Cerebellar nuclear complex (tissue), 1 donor: ENCODE measurements at regions not wholly inside any gene's neighbourhood (a gene's known extent, or its start where the extent isn't known, plus 50 kb on each side); places are given as distances from the start of the nearest gene placed in this dataset.
"Not testable (repeated sequence)": the region's sequence is repeated elsewhere in the genome, so short reads cannot be mapped to it uniquely, and the experiment has no call there.

Experiments used
- DNase-seq, 2 experiments: peaks; one replicate each; lab custom pipeline; 2025; lab: John Stamatoyannopoulos, UW

DNA sequence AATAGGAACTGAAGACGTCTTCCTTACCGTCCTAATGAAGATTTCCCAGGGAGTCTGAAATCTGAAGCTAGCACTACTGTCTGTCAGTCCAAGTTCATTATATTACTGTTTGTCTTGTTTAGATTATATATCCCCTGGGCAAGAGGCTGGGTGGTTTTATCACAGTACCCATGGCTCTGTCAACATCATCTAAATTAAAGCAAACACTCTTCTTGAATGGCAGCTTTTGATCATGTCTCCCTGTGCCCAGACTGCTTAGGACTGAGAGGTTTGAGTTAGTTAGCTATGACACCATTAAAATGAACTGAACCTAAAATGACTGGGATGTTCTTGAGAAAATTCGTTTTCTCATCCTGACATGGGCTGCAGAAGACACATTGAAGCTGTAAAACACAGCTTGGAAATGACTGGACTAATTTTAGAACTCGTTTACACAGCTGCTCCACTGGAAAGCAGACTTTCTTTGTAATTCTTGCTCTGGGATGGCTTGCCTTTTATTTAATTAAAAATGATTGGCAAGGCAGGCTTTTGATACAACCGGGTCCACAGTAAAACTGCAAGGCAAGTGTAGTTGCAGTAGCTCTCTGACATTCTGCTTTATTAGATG, 243.5 kb downstream of the MFSD1 start:
- no peak for DNase-seq

DNA sequence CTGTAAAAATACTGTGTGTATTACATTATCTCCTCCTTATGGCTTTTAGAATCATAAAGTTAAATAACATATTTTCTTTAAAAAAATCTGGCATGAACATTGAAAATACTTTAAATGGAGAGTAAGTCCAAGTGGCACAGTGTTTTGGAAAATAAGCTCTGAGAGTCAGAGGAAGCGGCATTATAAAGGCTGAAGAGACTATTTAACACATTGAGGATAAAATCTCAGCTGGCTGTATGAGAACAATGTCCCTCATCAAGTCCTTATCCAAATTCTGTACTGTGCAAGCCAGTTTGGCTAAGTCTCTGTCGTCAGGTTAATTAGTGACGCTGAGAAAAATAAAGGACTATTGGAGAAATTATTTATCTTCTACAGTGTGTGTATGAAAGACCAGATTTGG, 245.5 kb downstream of the MFSD1 start:
- DNase-seq: no peak

DNA sequence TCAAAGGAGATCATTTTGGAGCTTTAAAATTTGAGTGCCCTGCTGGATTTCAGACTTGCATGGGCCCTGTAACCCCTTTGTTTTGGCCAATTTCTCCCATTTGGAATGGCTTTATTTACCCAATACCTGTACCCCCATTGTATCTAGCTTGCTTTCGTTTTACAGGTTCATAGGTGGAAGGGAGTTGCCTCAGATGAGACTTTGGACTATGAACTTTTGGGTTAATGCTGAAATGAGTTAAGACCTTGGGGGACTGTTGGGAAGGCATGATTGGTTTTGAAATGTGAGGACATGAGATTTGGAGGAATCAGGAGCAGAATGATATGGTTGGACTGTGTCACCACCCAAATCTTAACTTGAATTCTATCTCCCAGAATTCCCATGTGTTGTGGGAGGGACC, 250.6 kb downstream of the MFSD1 start:
- DNase-seq: not testable (repeated sequence)

DNA sequence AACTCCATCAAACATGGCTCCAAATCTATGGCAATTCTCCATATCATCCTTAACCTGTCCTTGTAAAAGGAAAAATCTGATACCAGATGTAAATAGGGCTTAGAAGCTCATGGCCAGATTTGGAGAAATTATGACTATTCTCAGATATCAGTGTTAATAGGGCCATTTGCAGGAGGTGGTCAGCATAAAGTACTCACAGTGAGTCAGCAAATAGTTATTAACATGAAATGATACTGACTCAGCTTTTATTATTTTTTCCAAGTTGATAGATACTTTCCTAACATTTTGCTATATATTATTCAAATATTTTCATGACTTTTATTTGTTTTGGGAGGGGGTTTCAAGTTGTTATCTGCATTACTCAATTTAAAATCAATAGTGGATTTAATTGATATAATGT, 255.8 kb downstream of the MFSD1 start:
- no peak for DNase-seq

DNA sequence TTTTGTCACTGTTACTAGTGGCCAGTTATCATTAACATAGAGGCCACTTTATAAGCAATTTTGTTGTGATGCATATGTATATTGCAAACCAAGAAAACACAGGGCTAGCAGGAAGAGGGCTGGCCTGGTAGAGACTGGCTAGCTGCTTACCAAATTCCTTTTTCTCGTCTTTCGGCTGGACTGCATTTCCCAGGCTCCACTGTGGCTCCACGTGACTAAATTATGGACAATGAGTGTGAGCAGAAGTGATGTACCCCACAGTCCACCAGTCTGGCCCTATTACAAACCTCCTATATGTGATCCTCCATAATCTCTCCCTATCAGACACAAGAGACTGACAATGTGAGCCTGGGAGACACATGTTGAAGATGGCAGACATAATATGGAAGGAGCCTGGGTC, 257.0 kb downstream of the MFSD1 start:
- DNase-seq: no peak

DNA sequence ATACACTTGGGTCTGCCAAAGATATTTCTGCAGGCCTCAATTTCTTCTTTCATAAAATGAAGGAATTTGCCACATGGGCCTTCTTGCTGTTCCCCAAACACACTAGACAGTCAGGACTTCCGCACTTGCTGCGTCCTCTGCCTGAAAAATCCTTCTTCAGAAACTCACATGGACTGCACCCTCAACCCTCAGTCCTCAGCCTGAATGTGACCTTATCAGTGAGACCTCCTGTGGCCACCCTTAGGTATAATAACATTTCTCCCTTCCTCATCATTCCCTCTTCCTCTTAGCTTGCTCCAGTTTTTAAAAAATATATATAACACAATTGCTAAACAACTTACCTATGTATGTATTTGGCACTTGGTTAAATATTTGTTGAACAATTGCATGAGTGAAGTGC, 257.5 kb downstream of the MFSD1 start:
- DNase-seq: no peak

DNA sequence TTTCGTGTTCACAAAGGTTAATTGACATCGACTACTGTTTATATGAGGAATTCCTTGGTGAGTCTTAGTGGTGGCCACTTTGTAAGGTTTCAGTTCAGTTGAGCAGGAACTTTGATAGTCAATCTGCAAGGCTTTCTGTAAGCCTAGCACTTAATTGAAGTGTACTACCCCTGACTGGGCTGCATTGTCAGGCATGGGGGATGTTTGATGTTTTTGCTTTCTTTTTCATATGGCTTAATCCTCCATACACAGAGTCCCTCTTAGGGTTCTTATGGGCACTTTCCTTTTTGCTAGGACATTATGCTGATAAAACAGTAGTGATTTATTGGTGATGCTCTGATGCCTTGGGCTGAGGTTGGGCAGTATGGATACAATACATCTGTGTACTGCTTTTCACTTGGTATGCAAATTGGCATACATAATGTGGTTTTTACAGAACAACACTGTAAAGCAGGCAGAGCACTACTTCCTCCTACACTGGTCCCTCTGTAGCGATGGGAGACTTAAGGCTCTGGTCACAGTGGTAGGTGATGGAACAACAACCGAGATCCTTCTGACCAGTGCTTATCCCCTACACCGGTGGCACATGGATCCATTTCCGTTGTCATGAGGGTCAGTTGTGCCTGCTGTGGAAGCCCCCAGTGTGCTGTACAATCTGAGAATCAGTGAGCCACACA, 261.0 kb downstream of the MFSD1 start:
- DNase-seq: no peak

DNA sequence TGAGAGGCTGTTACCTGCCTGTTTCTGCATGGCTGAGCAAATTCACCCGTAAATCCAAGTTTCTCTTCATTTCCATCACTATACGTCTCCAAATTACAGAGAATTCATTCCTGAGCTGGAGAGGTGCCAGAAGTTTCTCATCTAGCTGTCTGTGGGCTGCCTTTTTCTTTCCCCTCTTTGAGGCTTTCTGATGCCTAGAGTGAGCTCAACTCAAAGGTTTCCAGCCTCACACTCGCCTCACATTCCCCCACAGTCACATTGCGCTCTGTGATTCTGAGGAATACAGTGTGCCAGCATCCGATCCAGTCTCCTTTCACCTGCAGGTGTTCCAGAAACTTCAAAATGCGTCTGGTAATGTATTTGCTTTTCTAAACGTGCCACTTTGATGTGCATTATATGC, 267.2 kb downstream of the MFSD1 start, which contains the start of gene IQCJ:
Gene IQCJ, plus strand, starts transcription at position 229 of the 400 bp plus-strand sequence.
- no peak for DNase-seq

DNA sequence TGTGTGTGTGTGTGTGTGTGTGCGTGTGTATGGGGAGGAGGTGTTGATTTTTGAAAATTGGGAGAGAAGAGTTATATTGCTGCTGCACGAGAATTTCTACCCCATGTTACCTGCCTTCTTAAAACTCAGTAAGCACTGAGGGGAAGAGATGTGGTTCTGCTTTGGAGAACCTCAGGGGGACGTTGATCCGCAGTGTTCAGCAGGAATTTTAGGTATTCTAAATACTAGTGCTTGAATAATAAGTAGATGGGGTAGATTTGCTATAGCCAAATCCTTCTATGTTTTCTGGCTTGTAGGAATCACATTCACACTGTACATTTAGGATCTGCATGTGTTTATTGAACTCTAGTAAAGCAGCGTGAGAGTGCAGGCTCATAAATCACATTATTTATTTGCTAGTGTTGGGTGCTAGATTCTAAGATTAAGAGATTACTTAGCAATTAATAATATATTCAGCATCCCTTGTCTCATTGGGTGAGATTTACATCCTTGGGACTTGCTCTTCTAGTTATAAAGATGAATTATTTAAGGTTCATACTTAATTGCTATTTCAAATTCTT, 268.1 kb downstream of the MFSD1 start:
- DNase-seq: no peak

DNA sequence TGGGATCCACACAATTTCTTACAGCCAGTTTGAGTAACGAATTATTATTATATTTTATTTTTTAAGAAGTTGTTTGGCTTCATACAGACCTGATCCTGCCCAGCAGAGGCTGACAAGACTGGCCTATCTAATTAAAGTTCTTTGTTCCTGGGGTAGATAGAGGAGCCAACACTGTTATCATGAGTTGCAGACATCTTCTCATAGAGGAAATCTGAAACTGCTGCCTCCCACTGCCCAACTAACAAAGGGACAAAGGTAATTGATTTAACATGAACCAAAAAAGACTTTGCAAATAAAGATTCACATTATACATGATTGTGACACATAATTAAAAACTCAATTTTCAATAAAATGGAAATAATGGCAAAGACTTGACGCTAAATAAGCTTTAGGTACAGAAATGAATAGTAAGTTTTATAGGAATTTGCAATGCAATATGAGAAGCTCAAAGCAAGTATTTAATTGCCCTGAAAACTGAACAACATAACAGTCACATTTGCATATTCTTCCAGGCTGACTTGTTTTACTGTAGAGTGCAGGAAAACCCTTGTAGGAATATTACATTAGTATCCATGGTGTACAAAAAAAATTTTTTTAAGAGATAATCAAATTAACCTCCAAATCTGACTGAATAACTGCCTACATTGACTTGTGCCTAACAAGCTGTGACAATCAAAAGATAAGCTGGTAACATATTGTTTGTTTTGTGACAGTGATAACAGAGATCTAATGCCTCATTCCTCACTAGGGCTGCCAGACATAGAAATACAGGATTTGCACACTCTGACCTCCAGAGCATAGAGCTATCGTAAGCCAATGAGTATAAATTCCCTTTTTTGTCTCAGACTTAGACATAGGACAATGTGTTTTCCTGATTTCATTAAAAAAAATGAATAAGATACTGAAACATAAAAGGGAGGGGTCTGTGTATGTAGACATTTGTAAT, 273.2 kb downstream of the MFSD1 start:
- no peak for DNase-seq

DNA sequence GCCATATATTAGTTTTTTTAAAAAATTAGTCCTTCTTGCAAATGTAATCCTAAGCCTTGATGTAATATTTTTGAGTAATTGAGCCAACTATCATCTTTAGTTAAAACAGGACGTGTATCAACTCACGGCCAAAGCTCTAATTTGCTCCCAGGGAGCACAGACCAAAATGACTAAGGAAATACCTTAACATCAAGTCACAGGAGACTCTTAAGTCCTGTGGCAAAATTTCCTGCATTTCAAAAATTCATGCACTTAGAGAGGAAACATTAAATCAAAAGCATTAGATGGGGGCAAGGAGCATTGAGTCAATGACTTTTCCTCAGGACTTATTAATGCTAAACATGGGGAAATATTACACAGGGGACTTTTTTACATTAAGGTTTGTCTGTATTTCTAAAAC, 276.0 kb downstream of the MFSD1 start:
- DNase-seq: no peak

DNA sequence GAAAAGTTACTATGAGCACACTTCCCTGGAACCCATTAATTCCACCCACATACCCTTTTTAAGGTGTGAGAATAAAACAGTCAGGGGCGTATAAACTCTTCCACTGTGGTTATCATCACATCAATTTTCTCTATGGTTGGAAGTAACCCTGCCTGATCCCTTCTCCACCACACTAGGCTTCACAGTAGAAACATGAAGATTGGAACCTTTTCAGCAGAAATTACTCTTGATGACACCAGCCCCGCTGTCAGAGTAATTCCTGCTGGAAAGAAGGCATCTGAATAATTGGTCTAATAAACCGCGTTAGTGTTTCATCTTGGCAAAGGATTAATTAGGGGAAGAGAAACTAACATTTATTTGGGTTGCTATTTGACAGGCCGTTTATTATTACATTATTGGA, 278.4 kb downstream of the MFSD1 start:
- no peak for DNase-seq

DNA sequence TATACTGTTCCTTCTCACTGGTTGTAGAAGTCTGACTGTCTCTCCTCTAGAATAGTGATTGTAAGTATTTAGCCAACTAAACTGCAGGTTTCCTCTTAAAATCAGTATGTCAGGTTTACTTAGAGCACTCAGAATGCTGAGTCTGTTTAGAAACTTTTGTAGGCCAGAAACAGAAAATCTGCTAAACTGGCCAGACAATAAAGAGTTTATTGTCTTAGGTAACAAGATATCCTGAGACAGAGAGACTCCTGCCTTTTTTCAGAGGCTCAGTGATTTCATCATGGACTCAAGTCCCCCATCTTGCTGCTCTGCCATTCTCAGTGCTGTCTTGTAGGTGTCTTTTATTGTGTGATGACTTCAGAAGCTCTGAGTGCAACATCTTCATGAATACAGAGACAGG, 279.0 kb downstream of the MFSD1 start:
- DNase-seq: no peak

DNA sequence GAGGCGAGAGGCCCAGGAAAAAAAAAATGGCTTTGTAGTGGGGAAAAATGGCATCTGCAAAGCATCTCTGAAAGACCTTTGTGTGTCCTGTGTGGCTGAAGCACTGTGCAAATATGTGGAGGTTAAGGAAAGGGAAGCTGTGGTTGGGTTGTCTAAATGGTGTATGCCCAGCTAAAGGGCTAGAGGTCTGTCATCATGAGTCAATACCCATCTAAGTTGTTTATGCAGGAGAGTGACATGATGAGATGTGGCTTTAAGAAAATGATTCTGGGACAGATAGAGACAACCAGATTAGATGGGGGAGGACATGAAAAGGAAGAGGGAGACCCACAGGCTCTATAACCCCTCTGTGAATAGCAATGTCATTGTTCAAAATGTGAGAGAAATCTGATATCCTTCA, 280.7 kb downstream of the MFSD1 start:
- DNase-seq: no peak

DNA sequence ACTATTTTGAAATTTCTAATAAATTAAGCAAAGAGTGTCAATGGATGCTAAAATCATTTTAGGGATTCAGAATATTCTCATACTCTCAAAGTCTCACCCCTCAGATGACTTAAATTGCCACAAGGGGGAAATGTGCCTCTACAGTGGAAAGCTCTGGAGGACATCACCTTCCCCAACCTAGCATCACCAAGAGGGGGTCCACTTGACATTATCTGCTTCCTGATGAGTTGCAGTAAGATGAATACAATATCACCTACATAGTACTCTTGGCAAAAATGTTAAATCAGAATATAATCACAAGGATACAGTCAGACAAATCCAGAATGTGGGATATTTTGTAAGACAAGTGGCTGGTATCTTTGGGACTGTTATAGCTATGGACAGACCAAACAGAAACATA, 290.1 kb downstream of the MFSD1 start:
- no peak for DNase-seq

DNA sequence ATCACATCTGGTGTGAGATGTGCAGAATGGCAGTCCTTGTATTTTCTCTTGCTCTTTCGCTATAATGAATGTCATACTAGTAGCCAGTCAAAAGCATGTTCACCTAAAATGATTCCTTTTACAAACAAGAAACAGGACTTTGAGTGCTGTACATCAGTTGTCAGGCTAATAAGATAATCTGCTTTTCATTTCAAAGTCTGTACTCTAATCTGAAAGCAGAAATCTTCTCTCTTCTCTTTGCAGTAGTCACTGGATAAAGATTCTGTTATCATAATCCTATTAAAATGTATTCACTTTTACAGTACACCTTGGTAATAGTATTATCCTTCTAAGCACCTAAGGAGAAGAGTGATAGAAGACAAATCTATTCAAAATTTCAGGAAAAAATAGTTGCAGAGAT, 300.1 kb downstream of the MFSD1 start:
- DNase-seq: no peak

DNA sequence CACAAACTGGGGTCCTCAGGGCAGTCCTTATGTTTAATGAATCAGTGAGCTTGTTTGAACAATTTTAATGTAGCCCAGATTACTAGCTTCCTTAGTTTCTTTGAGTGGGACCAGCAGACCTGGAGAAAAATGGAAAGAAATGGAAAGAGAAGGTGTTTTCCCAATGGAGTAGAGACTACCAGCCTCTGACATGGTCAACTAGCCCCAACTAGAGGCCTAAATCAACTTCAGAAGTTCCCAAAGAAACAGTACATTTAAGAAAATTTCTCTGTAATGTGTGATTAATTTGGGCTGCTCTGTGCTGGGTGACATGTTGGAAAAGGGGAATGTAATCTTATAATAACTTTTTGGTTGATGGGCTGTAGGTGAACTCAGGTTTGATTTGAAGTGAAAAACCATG, 310.9 kb downstream of the MFSD1 start:
- DNase-seq: no peak

DNA sequence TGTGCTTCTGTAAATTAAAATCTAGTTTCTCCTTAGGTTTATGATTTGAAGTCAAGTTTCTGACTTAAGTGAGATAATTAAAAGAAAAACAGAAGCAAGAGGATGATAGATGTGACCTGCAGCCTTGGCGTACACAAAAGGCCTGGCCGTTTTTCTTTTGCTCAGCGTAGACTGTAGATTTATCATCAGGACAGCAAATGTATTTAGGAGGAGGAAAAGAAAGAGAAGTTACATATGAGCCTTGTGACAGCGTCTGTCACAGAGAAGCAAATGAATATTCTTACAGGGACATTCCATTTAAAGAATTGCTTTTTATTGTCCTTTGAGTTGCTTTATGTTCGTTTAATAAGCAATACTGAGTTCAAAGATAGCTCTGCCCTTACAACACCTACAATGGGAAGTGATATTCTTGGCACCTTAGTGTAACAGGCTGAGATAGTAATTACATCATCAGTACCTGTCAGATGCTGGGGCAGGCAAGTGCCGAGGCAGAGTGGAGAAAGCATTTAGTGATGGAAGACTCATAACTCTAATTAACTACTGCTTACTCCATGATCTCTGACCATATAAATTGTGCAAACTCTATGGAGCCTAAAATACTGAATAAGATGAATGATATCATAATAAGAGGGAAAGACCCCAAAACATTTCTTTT, 311.5 kb downstream of the MFSD1 start:
- DNase-seq: no peak

DNA sequence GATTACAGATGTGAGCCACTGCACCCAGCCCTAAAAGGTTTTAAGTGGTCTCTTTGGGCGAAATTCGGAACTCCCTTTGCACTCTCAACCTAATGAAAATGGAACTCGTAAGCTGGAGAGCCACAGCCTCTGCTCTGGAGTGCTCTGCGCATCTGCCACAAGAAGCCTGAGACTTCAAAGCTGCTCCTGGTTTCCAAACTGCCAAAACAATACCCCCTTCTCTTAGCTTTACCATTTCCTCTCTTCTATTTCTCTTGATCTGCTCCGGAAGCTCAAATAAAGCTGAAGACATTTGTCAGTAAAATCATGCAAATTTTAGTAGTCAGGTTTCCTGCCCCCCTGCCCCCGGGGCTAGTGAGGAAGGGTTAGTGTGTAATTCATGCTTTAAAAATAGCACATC, 312.7 kb downstream of the MFSD1 start:
- DNase-seq: no peak

DNA sequence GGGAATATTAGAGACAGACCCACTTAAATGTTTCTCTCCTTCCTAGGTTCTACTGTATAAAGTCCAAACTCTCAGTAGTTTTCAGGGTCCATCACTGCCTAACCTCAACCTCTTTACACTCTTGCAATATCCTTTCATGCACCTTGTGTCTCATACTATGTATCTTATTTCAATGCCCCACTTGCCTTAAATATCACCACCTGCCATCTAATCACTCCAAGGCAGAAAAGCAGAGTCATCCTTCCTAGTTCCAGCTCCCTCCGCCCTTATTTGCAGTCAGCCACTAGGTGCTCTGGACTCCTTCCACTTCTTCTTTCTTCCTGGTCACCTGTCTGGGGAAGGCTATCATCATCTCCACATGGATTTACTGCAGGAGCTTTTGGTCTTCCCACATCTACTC, 322.0 kb downstream of the MFSD1 start:
- no peak for DNase-seq

DNA sequence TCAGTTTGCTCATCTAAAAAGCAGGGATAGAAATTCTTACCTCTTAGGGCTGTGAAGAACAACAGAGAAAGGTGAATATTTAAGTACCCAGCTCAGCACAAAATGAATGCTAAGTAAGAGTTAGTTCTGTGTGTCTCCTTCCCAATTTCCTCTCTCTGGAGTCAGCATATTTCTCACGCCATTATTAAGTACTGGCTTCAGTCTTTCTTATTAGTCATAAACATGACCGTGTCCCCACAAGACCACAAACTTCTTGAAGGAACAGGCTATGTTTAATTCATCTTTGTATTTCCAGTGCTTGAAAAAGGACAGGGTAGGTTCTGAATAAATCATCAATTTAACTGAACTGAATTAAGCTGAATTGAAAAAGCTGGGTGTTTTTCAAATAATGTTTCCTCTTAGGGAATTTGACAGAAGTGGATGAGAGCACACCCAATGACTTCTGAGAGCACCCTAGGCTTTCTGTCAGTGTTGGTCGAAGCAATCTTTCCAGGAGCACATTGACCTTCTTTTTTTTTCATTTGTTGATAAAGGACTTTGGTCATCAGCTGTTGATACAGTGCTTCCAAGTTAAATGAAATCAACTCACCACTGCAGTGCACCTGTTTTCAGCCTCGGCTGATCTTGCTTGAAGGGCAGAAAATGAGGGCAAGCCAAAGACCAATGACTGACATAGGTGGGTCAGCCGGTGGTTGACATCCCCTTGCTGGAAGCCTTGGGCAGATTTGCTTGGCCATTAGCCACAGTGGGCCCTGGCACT, 324.6 kb downstream of the MFSD1 start:
- DNase-seq: no peak
